ENCODE measurements at regions not wholly inside any gene's neighbourhood (a gene's known extent, or its start where the extent isn't known, plus 50 kb on each side); places are given as distances from the start of the nearest gene placed in this dataset.

DNA sequence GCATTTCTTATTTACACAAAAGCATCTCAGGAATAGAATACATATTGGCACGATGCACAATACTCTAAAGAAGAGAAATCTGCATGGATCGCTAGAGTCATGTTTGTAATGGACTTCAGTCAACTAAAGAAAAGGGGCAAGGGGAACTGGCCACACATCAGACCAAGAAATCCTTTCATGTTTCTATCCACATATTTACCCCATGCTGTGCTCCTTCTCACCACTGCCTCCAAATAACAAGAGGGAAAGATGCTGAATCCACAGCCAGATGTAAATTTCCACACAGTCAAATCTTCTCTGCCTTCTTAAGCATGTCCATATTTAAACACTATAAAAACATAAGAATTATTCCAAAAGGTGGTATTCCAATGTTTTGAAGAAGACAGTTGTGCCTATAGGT is 67.6 kb downstream of the COX18 start:
- DNase-seq: no peak

- peak; percentile 32 for DNase-seq
These were observed 72.1 kb downstream of the COX18 start for GRCh38 chr4:72997409-72997808.

GRCh38 chr4:72994670-72995069 is 74.8 kb downstream of the COX18 start:
- DNase-seq: no peak

- no peak for DNase-seq
These were observed 75.6 kb downstream of the COX18 start for GRCh38 chr4:72993876-72994275.

GRCh38 chr4:72991873-72992272 is 77.6 kb downstream of the COX18 start:
- no peak for DNase-seq

DNA sequence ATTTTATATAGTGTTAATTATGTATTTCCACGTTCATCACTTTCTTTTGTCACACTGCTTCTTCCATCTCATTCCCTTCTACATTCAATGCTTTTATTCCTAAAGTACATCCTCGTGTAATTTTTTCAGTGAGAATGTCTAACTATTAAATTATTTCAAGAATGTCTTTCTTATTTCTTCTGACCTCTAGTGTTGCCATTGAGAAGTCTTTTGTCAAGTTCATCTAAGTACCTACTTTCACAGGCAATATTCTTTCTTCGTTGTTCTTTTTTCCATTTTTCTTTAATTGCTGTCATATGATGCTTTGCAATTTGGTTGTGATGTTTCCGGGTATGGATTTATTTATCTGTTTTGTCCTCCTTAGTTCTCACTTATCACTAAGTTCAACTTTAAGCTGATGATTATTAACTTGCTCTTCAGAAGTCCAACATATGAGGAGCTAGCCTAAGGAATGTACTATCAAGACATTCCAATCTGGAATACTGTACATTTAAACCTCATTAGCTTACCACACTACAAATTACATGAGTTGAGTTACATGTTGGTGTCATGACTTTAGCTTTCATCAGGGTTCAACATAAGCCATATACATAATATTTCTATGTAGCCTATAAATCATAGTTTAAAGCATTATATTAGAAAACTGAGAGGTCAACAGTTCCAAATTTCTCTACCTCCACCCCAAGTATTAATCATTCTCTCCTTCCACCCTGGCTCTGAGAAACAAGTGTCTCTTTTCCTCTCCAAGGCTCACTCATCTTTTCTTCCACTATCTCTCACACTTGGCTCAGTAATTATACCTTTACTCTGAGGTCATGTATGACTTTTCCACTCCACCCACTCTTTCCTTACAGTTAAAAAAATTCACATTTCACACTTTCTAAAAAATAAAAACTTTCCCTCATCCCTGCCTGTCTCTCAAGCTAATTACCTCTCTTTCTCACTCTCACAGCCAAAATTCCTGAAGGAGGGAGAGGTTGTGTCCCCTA is 81.5 kb downstream of the COX18 start:
- no peak for DNase-seq

DNA sequence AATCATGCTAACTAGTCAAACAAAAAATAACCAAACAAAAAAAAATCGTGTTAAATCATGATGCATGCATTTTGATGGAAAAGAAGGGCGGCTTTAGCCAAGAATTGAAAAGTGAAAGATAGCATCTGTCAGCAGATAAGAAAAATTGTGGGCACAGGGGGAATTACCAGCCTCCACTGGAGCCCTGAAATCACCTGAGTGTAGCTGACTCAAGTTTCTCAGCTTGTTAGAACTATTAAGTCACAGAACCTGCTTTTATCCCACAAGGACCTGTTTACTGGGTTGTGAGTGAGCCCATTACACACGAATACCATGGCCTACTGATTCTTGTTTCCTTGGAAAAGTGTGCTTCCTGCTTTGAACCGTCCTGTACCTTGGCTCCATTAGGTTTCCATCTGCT is 85.2 kb downstream of the COX18 start:
- no peak for DNase-seq

- DNase-seq: no peak
These were observed 85.8 kb downstream of the COX18 start for GRCh38 chr4:72983709-72984108.

GRCh38 chr4:72977936-72978485 is 91.5 kb downstream of the COX18 start:
- no peak for DNase-seq

DNA sequence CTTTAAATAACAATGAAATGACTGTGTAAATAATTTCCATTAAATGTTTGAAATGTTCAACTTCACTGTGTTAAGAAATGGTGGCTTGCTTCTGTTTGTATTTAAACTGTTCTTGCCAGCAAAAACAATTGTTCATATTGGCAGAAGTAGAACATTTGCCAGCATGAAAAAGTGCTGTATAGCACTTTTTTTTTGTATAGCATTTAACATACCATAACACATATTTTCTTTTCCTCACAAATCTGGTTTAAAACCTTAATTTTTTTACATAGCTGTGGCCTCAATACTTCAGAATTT is 94.1 kb downstream of the COX18 start:
- no peak for DNase-seq

- peak; percentile 27 for DNase-seq
These were observed 94.6 kb downstream of the COX18 start for GRCh38 chr4:72974694-72975487.

DNA sequence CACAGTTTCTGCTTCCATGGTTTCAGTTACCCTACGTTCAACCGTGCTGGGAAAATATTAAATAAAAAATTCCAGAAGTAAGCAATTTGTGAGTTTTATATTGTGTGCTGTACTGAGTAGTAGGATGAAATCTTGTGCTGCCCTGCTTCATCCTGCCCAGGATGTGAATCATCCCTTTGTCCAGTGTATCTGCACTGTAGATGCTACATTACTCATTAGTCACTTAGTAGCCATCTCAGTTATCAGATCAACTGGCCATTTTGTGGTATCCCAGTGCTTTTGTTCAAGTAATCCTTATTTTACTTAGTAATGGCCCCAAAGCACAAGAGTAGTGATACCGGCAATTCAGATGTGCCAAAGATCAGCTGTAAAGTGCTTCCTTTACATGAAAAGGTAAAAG is 97.9 kb downstream of the COX18 start:
- peak; percentile 8 for DNase-seq

DNA sequence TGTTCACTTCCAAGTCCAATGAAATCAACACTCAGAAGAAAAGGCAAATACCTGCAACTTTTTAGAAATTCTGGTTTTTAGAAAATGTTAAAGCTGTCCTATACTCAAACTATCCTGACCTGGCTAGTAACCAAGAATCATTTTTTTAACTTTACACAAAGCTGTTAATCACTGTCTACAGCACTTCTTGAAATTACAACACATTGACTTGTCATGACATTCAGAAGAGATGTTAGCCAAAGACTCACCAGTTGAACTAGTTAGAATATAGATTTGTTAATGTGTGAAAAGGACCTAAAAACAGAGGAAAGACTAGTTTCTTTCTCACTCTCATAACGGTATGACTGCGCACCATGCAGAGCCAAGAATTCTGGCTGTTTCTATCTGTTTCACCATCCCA is 98.8 kb downstream of the COX18 start:
- no peak for DNase-seq

GRCh38 chr4:72969976-72970375 is 99.5 kb downstream of the COX18 start:
- no peak for DNase-seq

- no peak for DNase-seq
These were observed 102.9 kb downstream of the COX18 start for GRCh38 chr4:72966652-72967051.

DNA sequence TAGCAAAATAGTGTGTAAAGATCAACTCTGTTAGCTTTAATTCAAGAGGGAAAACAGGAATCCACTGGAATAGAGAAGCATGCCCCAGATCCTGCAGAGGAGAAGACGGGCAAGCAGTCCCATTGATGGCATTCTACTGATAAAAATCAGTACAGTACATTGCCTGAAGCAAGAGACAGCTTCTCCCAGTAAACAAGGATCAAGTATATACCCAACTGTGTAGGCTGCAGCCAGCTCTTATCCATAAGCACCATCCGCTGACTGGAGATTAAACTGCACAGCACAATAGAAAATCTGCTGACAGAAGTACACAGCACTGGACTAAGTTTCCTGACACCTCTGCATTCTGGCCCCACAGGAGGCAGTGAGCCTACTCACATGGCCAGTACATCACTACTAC is 110.1 kb downstream of the COX18 start:
- no peak for DNase-seq

DNA sequence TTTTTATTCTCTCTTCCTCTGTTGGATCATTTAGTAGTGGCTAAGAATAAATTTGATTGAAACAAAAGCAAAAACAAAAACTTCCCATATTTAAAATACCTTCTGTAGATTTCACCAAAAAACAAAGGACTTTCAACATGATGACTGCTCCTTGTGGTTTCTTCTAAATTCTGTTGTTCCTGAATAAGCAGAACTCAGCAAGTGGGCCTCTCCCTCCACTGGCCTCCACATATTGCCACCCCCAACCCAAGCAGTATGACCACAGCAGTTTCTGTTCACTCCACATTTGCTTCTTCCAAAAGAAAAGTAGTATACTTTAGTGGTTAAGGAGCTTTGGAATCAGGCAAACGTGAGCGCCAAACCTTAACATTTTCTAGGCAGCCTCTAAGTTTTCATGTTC is 114.7 kb downstream of the COX18 start:
- no peak for DNase-seq

DNA sequence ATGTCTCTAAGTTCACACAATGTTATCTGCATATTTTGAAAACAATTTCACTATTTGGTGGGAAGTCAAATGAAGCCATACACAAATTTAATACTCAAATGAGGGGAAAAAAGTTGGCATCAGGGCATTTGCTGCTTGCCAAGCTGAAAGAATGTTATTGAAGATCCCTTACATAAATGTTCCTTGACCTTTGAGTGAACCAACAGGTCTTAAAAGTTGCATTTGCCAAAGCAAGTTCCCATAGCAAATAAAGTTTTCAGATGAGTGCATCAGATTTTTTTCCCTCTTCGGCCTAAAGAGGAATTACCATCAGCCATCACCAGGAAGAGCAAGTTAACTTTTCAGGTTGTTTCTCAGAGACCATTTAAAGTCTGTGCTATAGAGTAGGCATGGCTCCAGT is 115.9 kb downstream of the COX18 start:
- no peak for DNase-seq

DNA sequence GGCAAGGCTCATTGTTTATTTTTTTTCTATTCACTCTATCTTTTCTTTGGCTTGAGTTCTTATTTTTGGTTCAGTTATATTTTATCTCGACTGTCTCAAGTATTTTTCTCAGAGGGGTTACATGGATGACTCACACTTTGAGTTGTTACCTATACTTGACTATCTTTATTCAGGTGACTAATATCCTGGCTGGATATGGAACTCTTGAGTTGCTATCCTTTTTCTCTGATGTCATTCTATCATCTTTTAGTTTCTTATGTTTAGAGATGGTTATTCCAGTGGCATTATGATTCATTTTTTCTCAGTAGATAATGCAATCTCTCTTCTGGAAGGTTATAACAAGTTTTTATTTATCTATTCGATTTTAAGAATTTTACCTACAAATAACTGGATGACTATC is 117.9 kb downstream of the COX18 start:
- DNase-seq: peak; percentile 71

DNA sequence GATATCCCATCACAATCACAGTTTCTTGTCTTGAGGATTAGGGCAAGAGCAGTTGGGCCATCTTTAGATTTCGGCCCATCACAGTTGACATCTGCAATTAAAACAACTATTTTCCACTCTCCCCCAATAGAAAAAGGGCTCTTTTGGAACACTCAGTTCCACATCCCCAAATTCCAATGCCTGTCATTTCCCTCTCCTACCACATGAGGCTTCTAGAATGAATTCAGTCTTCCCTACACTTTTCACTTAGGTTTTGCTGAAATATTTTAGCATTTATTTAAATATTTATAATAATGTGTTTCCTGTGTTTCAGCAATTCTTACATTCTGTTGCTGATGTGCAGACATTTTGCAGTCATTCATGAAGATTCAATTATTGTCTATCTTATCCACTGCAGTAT is 118.4 kb downstream of the COX18 start:
- DNase-seq: peak; percentile 26

DNA sequence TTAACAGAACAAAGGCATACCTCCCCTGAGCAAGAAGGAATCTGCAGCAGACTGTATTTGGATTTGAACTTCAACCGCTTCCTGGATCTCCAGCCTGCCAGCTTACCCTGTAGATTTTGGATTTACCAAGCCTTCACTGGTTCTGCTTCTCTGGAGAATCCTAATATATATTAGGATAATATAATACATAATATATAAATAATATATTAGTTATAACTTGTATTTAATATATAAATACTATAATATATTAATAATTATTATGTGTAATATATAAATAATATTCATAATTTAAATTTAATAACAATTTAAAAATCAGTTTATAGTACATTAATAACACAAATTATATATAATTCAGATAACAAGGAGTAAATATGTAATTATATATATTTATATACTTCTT is 121.4 kb downstream of the COX18 start:
- DNase-seq: no peak

- no peak for DNase-seq
These were observed 123.7 kb downstream of the COX18 start for GRCh38 chr4:72945719-72946336.

DNA sequence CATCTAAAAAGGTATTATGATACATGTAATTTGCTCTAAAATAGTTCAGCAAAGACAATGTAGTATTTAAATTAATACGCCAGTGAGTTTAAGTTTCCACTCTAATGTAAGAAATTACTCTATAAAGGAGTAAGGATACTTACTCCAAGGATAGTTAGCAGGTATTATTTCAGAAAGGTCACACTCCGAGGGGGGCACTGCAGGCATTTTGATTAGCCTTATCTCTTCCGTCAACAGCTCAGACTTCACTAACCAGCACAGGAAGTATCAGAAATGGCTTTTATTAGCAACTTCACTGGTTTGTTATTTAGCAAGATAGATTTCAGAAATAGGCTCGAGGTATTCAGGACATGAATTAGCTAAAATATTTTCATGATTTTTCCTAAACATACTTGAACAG is 127.0 kb downstream of the COX18 start:
- no peak for DNase-seq

DNA sequence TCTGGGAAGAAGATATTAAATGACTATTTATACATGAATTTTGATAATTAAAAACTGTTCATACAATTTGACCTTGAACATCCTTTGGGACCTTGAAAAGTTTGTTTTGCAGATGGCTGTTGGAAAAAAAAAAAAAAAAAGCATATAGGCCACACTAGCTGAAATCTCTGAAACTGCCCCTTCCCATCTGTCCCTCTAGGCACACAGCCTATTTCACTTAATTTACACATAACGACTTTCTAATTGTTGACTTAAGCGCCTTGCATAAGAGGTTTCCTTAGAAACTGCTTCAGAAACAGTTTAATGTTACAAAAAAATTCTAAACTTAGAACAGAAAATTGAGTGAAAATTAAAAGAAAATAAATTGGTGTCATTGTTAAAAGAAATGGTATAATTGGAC is 131.0 kb downstream of the COX18 start:
- no peak for DNase-seq
